PC-9 (cell line): ENCODE measurements at regions not wholly inside any gene's neighbourhood (a gene's known extent, or its start where the extent isn't known, plus 50 kb on each side); places are given as distances from the start of the nearest gene placed in this dataset.

ENCODE experiments used
- CTCF ChIP-seq: fragments of 200-600 bp; sonication (generic); conservative IDR thresholded peaks from 2 replicates; pipeline ENCODE4 v1.6.1; 2017; ENCODE audit warnings: mixed run types, antibody characterized with exemption, mild to moderate bottlenecking, moderate library complexity
- EZH2 ChIP-seq: fragments of 200-600 bp; sonication (generic); IDR thresholded peaks from 2 replicates; pipeline ENCODE4 v1.8.0; 2017; ENCODE audit warnings: antibody characterized with exemption, low read depth

- TF ChIP-seq CTCF = no peak
- no peak for TF ChIP-seq EZH2
These were observed 89.2 kb upstream of the SLC6A11 start for GRCh38 chr3:10726787-10727186.
